MV-4-11 (cell line): ENCODE measurements at regions not wholly inside any gene's neighbourhood (a gene's known extent, or its start where the extent isn't known, plus 50 kb on each side); places are given as distances from the start of the nearest gene placed in this dataset.
A peak's percentile ranks its signal among the peaks of the same experiment; 100 is the strongest.
"Not testable (repeated sequence)": the region's sequence is repeated elsewhere in the genome, so short reads cannot be mapped to it uniquely, and the experiment has no call there.

Experiments
- DNase-seq: peaks from one replicate; lab custom pipeline; 2025; lab: John Stamatoyannopoulos, UW

GRCh38 chr4:79609817-79610216 lies 201.8 kb upstream of the GK2 start:
- DNase-seq = no peak

GRCh38 chr4:79607979-79608378 lies 200.0 kb upstream of the GK2 start:
- no peak for DNase-seq

DNA sequence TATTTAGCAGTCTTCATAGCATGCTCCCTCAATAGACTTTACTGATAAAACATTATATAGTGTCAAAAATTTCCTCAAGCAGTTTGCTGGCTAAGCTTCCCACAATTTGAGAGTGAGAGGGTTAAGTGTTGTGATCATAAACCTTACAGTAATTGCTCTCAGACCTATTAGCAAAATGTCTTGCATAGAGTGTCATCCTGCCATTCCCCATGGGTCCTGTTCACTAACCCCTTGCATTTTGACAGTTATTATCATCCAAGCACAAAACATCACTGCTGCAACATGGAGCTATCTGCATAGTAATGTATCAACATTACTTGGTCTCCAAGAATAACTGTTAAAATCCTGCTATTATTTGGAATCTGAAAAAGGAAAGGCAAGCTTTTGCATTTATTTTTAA lies 196.1 kb upstream of the GK2 start:
- DNase-seq = no peak

GRCh38 chr4:79603681-79604080 lies 195.7 kb upstream of the GK2 start:
- DNase-seq = peak; percentile 83

- no peak for DNase-seq
Measured at GRCh38 chr4:79599691-79600090, 191.7 kb upstream of the GK2 start.

DNA sequence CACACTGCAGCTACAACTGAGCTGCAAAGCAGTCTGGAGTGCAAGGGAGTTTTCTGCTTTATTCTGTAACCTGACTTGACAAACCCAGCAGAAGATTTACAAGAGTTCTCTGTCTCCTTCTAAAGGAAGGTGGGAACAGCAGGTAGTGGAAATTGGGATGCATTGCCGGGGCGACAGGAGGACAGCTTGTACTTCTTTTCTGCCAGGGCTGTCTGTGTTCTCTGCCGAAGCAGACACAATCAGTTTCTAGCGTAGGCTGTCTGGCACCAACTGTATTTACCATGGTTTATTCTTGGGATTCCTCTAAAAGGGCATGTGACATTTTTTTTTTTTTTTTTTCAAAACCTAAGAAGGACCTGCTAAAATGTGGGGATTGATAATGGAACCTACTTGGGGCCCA lies 190.8 kb upstream of the GK2 start:
- DNase-seq = no peak

- DNase-seq = no peak
Measured at GRCh38 chr4:79598214-79598613, 190.2 kb upstream of the GK2 start.

DNA sequence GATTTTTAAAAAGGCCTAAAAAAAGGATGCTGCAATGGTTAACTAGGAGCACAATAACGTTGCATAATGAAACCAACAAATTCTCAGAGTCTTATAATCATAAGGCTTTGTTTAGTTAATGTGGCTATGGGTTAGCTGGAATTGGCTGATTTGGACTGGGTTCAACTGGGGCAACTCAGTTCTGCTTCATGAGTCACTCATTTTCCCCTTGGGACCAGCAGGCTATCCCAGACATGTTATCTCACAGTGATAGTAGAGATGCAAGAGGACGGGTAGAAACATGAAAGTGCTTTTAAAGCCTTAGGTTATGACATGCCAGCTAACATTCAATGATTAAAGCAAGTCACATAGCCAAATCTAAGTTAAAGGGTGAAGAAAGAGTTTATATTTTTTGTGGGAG lies 189.2 kb upstream of the GK2 start:
- DNase-seq = no peak

GRCh38 chr4:79592218-79592617 lies 184.2 kb upstream of the GK2 start:
- DNase-seq = not testable (repeated sequence)

DNA sequence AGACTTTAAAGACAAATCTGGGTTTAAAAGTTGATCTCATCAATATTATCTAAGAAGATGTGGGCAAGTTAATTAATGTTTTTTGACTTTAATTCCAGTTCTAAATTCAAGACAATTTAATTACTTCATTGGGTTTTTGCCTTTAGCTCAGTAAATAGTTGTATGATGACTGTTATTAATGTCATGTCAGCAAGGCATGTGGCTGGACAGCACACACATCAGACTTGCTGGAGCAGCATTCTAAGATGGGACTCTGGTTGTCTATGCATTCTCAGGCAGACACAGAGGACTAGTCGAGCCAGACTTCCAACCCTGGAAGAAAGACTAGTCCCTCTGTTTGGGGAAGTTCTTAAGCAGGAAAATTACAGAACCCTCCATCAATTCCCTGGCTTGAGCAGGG lies 180.7 kb upstream of the GK2 start:
- no peak for DNase-seq

DNA sequence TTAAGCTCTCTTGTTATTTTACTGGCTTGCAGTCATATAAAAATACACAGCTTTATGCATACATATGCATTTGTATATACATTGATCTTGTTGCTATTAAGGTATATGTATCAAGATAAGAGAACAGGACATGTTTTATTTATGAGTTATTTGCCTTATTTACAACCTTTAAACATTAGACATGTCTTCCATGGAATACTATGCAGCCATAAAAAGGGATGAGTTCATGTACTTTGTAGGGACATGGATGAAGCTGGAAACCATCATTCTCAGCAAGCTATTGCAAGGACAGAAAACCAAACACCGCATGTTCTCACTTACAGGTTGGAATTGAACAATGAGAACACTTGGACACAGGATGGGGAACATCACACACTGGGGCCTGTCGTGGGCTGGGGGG lies 179.2 kb upstream of the GK2 start:
- DNase-seq = not testable (repeated sequence)

DNA sequence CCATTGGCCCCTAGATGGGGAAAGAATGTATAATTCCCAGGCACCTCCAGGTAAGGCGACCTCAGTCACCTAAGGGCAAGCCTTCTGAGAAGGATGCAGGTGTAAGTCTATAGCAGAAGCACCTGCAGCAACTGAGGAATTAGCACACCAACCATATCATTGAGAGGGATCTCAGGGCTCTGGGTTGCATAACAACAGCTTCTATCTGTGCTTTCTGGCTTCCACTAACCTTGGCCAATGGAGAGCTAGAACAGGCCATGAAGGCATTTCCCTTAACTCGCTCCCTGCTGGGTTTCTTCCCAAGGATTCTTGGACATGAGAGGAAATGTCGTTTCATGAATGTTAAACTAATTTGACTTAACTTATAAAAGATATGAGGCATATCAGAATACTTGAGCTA lies 177.8 kb upstream of the GK2 start:
- DNase-seq = no peak

- no peak for DNase-seq
Measured at GRCh38 chr4:79585330-79585729, 177.3 kb upstream of the GK2 start.

DNA sequence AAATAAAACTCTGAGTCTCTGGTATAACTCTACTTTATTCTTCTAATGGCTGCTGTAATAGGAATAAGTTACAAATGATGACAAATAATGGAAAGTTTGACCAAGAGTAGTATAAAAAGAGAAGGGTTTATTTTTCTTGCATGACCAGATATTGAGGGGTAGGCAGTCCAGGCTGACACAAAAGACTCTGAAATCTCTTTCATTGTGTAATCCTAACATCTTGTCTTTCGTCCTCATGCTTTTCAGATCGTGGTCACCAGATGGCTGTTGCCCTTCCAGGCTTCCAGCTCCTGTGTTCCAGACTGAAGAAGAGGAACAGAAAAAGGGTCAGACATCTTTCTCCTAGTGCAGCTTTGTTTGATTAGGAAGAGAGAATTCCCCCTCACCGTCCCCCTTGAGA lies 176.9 kb upstream of the GK2 start:
- no peak for DNase-seq

GRCh38 chr4:79584352-79584751 lies 176.3 kb upstream of the GK2 start:
- DNase-seq = no peak

DNA sequence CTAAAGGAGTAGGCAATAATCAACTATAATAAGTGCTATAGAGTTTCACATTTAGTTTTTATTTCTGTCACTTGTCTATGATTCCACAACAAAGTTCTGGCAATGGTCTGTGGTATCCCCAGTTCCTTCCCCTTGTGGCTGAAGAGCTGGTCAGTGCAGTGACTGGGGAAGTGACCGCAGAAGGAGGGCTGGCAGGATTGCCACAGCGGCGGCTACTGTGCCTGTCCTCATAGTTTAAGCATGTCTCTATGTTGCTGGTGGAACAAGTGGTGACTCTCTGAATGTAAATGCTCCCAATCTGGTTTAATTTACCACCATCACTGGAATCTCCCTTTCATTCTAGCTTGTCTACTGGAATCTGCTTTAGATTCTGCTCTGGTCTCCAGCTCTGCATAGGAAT lies 170.6 kb upstream of the GK2 start:
- DNase-seq = peak; percentile 81

DNA sequence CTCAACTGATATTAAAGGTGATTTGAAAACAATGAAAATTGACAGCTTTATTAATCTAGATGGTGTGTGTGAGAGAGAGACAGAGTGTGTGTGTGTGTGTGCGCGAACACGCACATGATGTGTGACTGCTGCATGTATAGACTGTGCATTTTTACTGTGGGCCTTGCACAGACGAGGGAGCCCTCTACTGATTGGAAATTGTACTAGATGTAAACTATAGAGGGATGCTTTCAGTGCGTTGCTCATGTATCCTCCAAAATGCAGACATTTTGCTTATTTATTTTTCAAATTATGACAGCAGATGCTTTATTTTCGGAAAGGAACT lies 168.4 kb upstream of the GK2 start:
- peak; percentile 24 for DNase-seq

- no peak for DNase-seq
Measured at GRCh38 chr4:79575709-79576428, 167.8 kb upstream of the GK2 start.

DNA sequence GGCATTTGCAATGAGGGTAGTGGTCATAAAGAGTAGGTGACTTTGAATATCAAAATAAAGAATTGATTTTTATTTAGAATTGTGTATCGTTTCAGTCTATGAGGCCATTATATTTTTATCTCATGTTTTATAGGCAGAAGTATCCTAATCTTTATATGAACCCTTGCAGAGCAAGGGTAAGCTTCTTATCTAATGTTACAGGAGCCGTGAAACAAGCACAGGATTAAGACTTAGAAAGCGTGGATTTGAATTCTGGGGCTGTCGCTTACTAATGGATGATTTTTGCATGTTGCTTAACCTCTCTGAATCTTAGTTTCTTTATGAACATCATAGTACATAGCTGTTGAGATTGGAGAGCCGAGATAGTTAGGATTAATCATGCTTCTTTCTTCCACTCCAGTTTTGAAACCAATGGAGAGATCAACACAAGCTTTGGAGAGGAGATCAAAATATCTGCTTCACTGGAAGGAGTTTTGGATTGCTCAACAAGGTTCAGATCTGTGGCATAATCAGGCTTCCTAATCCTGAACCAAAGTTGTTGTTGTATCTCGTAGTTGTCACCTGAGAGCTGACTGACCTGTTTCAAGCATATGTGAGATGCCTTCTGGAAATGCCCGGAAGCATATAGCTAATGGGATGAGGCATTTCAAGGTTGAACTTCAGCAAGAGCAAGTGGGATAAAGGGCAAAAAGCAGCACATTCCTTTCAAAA lies 166.9 kb upstream of the GK2 start:
- DNase-seq = no peak

GRCh38 chr4:79563219-79563618 lies 155.2 kb upstream of the GK2 start:
- DNase-seq = no peak

- DNase-seq = no peak
Measured at GRCh38 chr4:79561751-79562150, 153.7 kb upstream of the GK2 start.

GRCh38 chr4:79559398-79559797 lies 151.4 kb upstream of the GK2 start:
- DNase-seq = not testable (repeated sequence)

DNA sequence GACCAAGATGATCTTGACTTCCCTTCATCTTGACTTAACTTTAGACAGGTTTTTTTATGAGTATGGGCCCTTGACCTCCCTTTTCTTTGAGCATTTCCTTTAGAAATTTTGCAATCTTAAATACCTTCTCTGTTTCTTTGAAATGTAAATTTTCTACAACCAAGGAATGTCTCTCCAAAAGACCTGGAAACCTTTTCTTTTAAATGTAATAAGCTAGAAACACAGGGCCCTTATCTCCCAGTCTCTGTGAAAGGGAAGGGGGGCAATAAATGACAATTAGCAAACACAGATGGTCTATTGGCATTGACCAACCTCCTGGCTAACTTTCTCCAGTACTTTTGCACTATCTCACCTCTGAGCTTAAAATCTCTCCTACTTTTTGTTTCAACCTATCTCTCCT lies 144.3 kb upstream of the GK2 start:
- DNase-seq = no peak

DNA sequence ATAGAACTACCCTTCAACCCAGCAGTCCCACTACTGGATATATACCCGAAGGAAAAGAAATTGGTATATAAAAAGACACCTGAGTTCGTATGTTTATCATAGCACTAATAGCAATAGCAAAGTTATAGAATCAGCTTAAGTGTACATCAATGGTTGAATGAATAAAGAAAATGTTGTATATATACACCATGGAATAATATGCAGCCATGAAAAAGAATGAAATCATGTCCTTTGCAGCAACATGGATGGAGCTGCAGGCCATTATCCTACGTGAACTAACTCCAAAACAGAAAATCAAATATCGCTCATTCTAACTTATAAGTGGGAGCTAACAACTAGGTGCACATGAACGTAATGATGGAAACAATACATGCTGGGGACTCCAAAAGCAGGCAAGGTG lies 143.5 kb upstream of the GK2 start:
- DNase-seq = no peak
